ENCODE measurements at regions not wholly inside any gene's neighbourhood (a gene's known extent, or its start where the extent isn't known, plus 50 kb on each side); places are given as distances from the start of the nearest gene placed in this dataset.

DNA sequence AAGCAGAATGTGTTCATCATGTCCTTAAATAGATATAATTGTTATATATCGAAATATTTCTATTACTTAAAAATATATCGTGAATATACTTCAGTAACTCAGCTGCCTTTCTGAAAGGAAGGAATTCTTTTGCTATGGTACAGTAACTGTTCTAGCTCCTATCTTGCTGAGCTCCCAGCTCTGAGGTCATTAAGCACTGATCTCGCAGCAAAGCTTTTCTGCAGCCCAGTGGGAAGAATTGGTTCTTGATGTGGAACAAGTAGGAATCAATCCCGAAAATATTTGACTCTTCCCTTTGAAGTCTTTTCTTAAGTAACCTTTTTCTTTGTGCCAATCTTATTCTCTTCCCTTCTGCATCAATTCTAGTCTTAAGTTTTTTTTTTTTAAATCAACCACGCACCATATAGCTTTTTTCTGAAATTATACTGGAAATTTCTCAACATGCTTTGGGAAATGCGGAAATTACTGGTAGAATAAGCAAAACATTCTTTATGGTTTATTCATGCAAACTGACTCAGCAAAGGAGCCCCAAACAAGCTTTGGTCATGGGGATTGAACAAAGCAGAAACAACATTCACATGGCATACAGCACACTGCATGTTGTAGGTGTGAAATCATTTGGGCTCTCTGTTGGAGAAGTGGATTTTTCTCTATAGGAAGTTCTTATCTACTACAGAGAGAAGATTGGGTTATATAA lies 428.9 kb upstream of the GNPDA2 start:
- WGBS = 96% methylated on average over 4 of the region's 6 CpGs
- H3K4me3 ChIP-seq (ENCODE audit: low read length) = no peak overlapping the region
- no peaks in the 10 kb centered on the region for H3K27me3 ChIP-seq (ENCODE audit: insufficient read depth, low read length)
- no peaks in the 10 kb centered on the region for H3K36me3 ChIP-seq (ENCODE audit: insufficient read depth, low read length)
- no peak overlapping the region for H3K9ac ChIP-seq (ENCODE audit: low read depth, low read length)
- H3K9me3 ChIP-seq (ENCODE audit: insufficient read depth, low read depth, low read length) = no peaks in the 10 kb centered on the region
- no peaks in the 10 kb centered on the region; the same call in 1 of the 2 replicates for H3K4me1 ChIP-seq (ENCODE audit: insufficient read depth, low read length)
- no peak overlapping the region for H3K27ac ChIP-seq (ENCODE audit: low read depth, low read length)

GRCh38 chr4:45147866-45148265 lies 421.5 kb upstream of the GNPDA2 start:
- WGBS = 100% methylated on average over 1 of the region's 1 CpG
- no peaks in the 10 kb centered on the region for H3K4me1 ChIP-seq (ENCODE audit: insufficient read depth, low read length)

DNA sequence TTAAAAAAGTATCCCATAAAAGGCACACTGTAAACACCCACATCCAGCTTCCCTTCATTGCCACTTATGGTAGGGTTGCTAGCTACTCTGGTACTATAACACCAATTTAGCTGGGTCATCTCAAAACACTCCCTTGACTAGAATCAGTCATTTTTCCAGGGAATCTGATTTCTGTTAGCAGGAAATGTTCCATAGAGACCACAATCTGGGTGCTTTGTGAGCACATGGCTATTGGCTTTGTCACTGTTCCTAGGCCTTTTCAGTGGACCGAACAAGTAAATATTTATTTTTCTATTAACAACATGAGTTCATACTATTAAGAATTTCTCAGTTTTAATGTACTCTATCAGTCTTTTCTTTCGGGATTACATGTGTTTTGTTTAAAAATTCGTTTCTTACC lies 404.7 kb upstream of the GNPDA2 start:
- 60% methylated on average over 1 of the region's 3 CpGs for WGBS
- no peaks in the 10 kb centered on the region for H3K4me1 ChIP-seq (ENCODE audit: insufficient read depth, low read length)
- H3K9ac ChIP-seq (ENCODE audit: low read depth, low read length) = no peak overlapping the region
- no peak overlapping the region for H3K27ac ChIP-seq (ENCODE audit: low read depth, low read length)
- H3K27me3 ChIP-seq (ENCODE audit: insufficient read depth, low read length) = no peaks in the 10 kb centered on the region
- no peak overlapping the region for H3K4me3 ChIP-seq (ENCODE audit: low read length)
- no peaks in the 10 kb centered on the region; the same call in 1 of the 2 replicates for H3K9me3 ChIP-seq (ENCODE audit: insufficient read depth, low read depth, low read length)
- no peaks in the 10 kb centered on the region for H3K36me3 ChIP-seq (ENCODE audit: insufficient read depth, low read length)

More at GRCh38 chr4:45147866-45148265, 421.5 kb upstream of the GNPDA2 start:
- H3K27ac ChIP-seq (ENCODE audit: low read depth, low read length) = no peak overlapping the region
- no peaks in the 10 kb centered on the region for H3K9me3 ChIP-seq (ENCODE audit: insufficient read depth, low read depth, low read length)
- H3K27me3 ChIP-seq (ENCODE audit: insufficient read depth, low read length) = no peaks in the 10 kb centered on the region
- H3K4me3 ChIP-seq (ENCODE audit: low read length) = no peak overlapping the region
- no peak overlapping the region for H3K9ac ChIP-seq (ENCODE audit: low read depth, low read length)
- no peaks in the 10 kb centered on the region for H3K36me3 ChIP-seq (ENCODE audit: insufficient read depth, low read length)

- Histone ChIP-seq H3K4me3 (ENCODE audit: low read length) (no peak overlapping the region), H3K4me1 (ENCODE audit: insufficient read depth, low read length) (no peaks in the 10 kb centered on the region), H3K9me3 (ENCODE audit: insufficient read depth, low read depth, low read length) (no peaks in the 10 kb centered on the region), H3K36me3 (ENCODE audit: insufficient read depth, low read length) (no peaks in the 10 kb centered on the region), H3K9ac (ENCODE audit: low read depth, low read length) (no peak overlapping the region), H3K27me3 (ENCODE audit: insufficient read depth, low read length) (no peaks in the 10 kb centered on the region), H3K27ac (ENCODE audit: low read depth, low read length) (no peak overlapping the region)
- 95% methylated on average over 2 of the region's 2 CpGs for WGBS
These were observed 396.1 kb upstream of the GNPDA2 start for GRCh38 chr4:45122406-45122805.

GRCh38 chr4:45121426-45121975 lies 395.1 kb upstream of the GNPDA2 start:
- Histone ChIP-seq H3K36me3 (ENCODE audit: insufficient read depth, low read length) (no peaks in the 10 kb centered on the region), H3K9ac (ENCODE audit: low read depth, low read length) (no peak overlapping the region), H3K9me3 (ENCODE audit: insufficient read depth, low read depth, low read length) (no peaks in the 10 kb centered on the region), H3K4me3 (ENCODE audit: low read length) (no peak overlapping the region), H3K4me1 (ENCODE audit: insufficient read depth, low read length) (no peaks in the 10 kb centered on the region), H3K27ac (ENCODE audit: low read depth, low read length) (no peak overlapping the region), H3K27me3 (ENCODE audit: insufficient read depth, low read length) (no peaks in the 10 kb centered on the region)
- WGBS = 88% methylated on average over 2 of the region's 2 CpGs

DNA sequence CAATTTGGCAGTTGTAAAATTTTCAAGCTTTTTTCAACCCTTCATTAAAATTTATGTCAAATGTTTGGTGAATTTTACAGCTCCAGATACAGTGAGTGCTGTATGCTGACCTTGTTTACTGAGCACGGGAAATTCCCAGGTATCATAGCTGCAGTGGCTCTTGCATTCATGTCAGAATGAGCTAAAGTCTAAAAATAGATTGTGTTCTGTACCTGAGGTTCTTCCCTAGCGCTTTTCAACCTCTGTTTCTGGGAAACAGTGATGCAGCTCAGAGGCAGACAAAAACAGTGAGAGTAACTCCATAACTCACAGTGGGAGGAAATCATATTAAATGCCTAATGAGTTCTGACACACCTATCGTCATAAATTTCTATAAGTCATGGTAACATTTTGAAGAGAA lies 393.8 kb upstream of the GNPDA2 start:
- H3K4me3 ChIP-seq (ENCODE audit: low read length) = no peak overlapping the region
- 86% methylated on average over 2 of the region's 3 CpGs for WGBS

DNA sequence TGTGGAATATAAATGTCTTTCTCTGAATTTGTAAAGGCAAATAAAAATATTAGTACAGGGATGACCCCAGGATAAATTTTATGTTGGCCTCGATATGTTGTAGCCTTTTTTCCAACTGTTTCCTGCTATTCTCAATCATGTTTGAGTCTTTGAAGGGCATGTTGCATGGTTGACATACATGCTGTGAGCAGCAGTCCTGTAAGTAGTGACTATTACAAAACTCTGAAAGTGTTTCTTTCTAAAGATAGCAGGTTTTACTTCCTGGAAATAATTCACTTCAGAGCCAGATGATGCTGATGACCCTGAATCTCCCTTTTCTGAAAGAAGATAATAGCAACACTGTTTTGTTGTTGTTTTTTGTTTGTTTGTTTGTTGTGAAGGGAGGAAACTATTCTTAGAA lies 393.0 kb upstream of the GNPDA2 start:
- Histone ChIP-seq H3K9me3 (ENCODE audit: insufficient read depth, low read depth, low read length) (no peaks in the 10 kb centered on the region), H3K27me3 (ENCODE audit: insufficient read depth, low read length) (no peaks in the 10 kb centered on the region), H3K9ac (ENCODE audit: low read depth, low read length) (no peak overlapping the region), H3K4me1 (ENCODE audit: insufficient read depth, low read length) (no peaks in the 10 kb centered on the region), H3K27ac (ENCODE audit: low read depth, low read length) (no peak overlapping the region), H3K4me3 (ENCODE audit: low read length) (no peak overlapping the region), H3K36me3 (ENCODE audit: insufficient read depth, low read length) (no peaks in the 10 kb centered on the region)
- WGBS = 100% methylated on average over 1 of the region's 1 CpG

More for the DNA sequence above, 393.8 kb upstream of the GNPDA2 start:
- H3K4me1 ChIP-seq (ENCODE audit: insufficient read depth, low read length) = no peaks in the 10 kb centered on the region
- H3K9me3 ChIP-seq (ENCODE audit: insufficient read depth, low read depth, low read length) = no peaks in the 10 kb centered on the region
- no peaks in the 10 kb centered on the region for H3K36me3 ChIP-seq (ENCODE audit: insufficient read depth, low read length)
- no peak overlapping the region for H3K27ac ChIP-seq (ENCODE audit: low read depth, low read length)
- H3K27me3 ChIP-seq (ENCODE audit: insufficient read depth, low read length) = no peaks in the 10 kb centered on the region
- H3K9ac ChIP-seq (ENCODE audit: low read depth, low read length) = no peak overlapping the region

GRCh38 chr4:45102716-45103115 lies 376.4 kb upstream of the GNPDA2 start:
- Histone ChIP-seq H3K9me3 (ENCODE audit: insufficient read depth, low read depth, low read length) (no peaks in the 10 kb centered on the region), H3K36me3 (ENCODE audit: insufficient read depth, low read length) (no peaks in the 10 kb centered on the region), H3K27ac (ENCODE audit: low read depth, low read length) (no peak overlapping the region), H3K4me3 (ENCODE audit: low read length) (no peak overlapping the region), H3K4me1 (ENCODE audit: insufficient read depth, low read length) (peaks cover 5% of the 10 kb centered on the region; the same call in 1 of the 2 replicates), H3K27me3 (ENCODE audit: insufficient read depth, low read length) (no peaks in the 10 kb centered on the region), H3K9ac (ENCODE audit: low read depth, low read length) (no peak overlapping the region)

DNA sequence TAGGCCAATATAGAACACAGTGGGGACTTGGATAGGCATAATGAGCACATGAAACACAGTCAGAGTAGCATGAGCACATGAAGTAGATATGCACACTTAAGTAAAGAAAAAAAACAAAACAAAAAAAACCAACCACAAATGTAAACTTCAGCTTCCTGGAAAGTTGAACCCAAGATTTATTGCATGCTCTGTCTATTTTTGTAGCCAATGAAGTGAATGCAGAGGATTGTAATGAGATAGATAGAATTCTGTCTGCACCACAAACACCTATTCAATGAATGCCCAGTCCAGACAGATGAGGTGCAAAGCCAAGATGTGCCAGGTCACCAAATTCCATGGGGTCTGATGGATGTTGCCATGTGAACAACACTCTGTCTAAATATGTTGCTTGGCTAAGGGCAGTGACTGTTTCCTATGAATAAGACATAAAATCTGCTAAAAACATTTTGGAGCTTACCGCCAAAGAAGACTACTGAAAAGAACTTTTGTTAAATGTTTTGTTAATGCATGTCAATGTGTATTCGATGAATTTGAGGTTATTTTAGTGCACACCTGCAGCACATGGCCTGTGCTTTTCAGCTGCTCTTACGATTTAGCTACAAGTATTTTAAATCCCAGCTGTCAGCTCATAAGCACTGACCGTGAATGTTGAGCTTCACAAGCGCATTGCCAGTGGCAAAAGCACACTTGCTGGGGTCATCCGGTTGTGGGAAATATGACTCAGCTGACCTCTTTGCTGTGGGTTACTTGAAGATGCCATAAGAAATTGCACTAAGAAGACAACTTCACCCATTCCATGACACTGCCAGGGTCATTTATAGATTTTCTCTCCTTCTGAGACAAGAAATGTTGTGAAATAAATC lies 374.8 kb upstream of the GNPDA2 start:
- H3K9me3 ChIP-seq (ENCODE audit: insufficient read depth, low read depth, low read length) = no peaks in the 10 kb centered on the region
- H3K9ac ChIP-seq (ENCODE audit: low read depth, low read length) = no peak overlapping the region
- no peak overlapping the region for H3K27ac ChIP-seq (ENCODE audit: low read depth, low read length)
- WGBS = 84% methylated on average over 6 of the region's 6 CpGs
- no peaks in the 10 kb centered on the region for H3K27me3 ChIP-seq (ENCODE audit: insufficient read depth, low read length)
- H3K4me3 ChIP-seq (ENCODE audit: low read length) = no peak overlapping the region
- H3K36me3 ChIP-seq (ENCODE audit: insufficient read depth, low read length) = no peaks in the 10 kb centered on the region
- peaks cover 5% of the 10 kb centered on the region; the same call in 1 of the 2 replicates for H3K4me1 ChIP-seq (ENCODE audit: insufficient read depth, low read length)

- H3K4me1 ChIP-seq (ENCODE audit: insufficient read depth, low read length) = peaks cover 5% of the 10 kb centered on the region; the same call in 1 of the 2 replicates
- peaks cover under 1% of the 10 kb centered on the region; the same call in 1 of the 2 replicates for H3K9me3 ChIP-seq (ENCODE audit: insufficient read depth, low read depth, low read length)
- no peaks in the 10 kb centered on the region for H3K27me3 ChIP-seq (ENCODE audit: insufficient read depth, low read length)
- H3K36me3 ChIP-seq (ENCODE audit: insufficient read depth, low read length) = no peaks in the 10 kb centered on the region
- WGBS = no CpG with 5 or more reads among the region's 1 CpG
- no peak overlapping the region for H3K4me3 ChIP-seq (ENCODE audit: low read length)
- no peak overlapping the region for H3K9ac ChIP-seq (ENCODE audit: low read depth, low read length)
- no peak overlapping the region for H3K27ac ChIP-seq (ENCODE audit: low read depth, low read length)
These were observed 373.1 kb upstream of the GNPDA2 start for GRCh38 chr4:45099471-45099870.

GRCh38 chr4:45094684-45095083 lies 368.3 kb upstream of the GNPDA2 start:
- Histone ChIP-seq H3K36me3 (ENCODE audit: insufficient read depth, low read length) (no peaks in the 10 kb centered on the region), H3K9ac (ENCODE audit: low read depth, low read length) (no peak overlapping the region), H3K27ac (ENCODE audit: low read depth, low read length) (no peak overlapping the region), H3K9me3 (ENCODE audit: insufficient read depth, low read depth, low read length) (peaks cover 26% of the 10 kb centered on the region), H3K27me3 (ENCODE audit: insufficient read depth, low read length) (no peaks in the 10 kb centered on the region), H3K4me1 (ENCODE audit: insufficient read depth, low read length) (peaks cover 5% of the 10 kb centered on the region; the same call in 1 of the 2 replicates), H3K4me3 (ENCODE audit: low read length) (no peak overlapping the region)
- WGBS = 97% methylated on average over 3 of the region's 3 CpGs

Measured in HUES64 (cell line).